Neural cell (in vitro differentiated cells): ENCODE measurements at regions not wholly inside any gene's neighbourhood (a gene's known extent, or its start where the extent isn't known, plus 50 kb on each side); places are given as distances from the start of the nearest gene placed in this dataset.

Source experiments
- CTCF ChIP-seq: fragments of 450-650 bp; IDR thresholded peaks from 2 replicates; pipeline ENCODE4 v1.5.1; 2014; ENCODE audit warnings: antibody characterized with exemption, mild to moderate bottlenecking, moderate library complexity; ENCODE audit not compliant: poor library complexity, severe bottlenecking
- EZH2 ChIP-seq: fragments of 200-600, 300-800 bp; shearing (Covaris generic), sonication (generic); IDR thresholded peaks from 2 replicates; pipeline ENCODE4 v1.6.1; 2014; ENCODE audit warnings: antibody characterized with exemption, low read length, borderline replicate concordance, mild to moderate bottlenecking; ENCODE audit not compliant: insufficient read depth, poor library complexity, severe bottlenecking
- MXI1 ChIP-seq: fragments of 450-650 bp; conservative IDR thresholded peaks from 2 replicates; pipeline ENCODE4 v1.6.1; 2014; ENCODE audit warnings: antibody characterized with exemption, mild to moderate bottlenecking; ENCODE audit not compliant: poor library complexity, severe bottlenecking
- POLR2AphosphoS5 ChIP-seq: IDR thresholded peaks from 2 replicates; pipeline ENCODE4 v1.6.1; 2012
- REST ChIP-seq: IDR thresholded peaks from 2 replicates; pipeline ENCODE4 v1.6.1; 2012; ENCODE audit warnings: borderline replicate concordance

GRCh38 chr2:148567716-148568115 is 76.8 kb upstream of the EPC2 start:
- TF ChIP-seq CTCF: no peak
- no peak for TF ChIP-seq MXI1
- no peak for TF ChIP-seq EZH2
- TF ChIP-seq REST: no peak
- TF ChIP-seq POLR2AphosphoS5: no peak
